Activated naive CD4-positive, alpha-beta T cell treated with anti-CD3 and anti-CD28 coated beads, Interleukin-2, amount 10 ng/mL, durations not matched to agents 7 days and 5 days (primary cell): ENCODE measurements at regions not wholly inside any gene's neighbourhood (a gene's known extent, or its start where the extent isn't known, plus 50 kb on each side); places are given as distances from the start of the nearest gene placed in this dataset.
A peak's percentile ranks its signal among the peaks of the same experiment; 100 is the strongest.

Source experiments
- CTCF ChIA-PET: fragments of 350-600 bp; sonication (Branson Sonifier 250); formaldehyde crosslinking; loops from one replicate; lab custom pipeline; 2021; ENCODE audit warnings: antibody characterized with exemption; lab: Charles Lee
- DNase-seq: peaks from one replicate; pipeline ENCODE4 v3.0.0-alpha.2; 2020
- H3K27ac Mint-ChIP-seq: one replicate; pipeline ENCODE4 v1.8.0; 2021; ENCODE audit warnings: mild to moderate bottlenecking, moderate library complexity, mixed read lengths
- H3K27me3 Mint-ChIP-seq: one replicate; pipeline ENCODE4 v1.8.0; 2021; ENCODE audit warnings: mild to moderate bottlenecking, mixed read lengths
- H3K36me3 Mint-ChIP-seq: one replicate; pipeline ENCODE4 v1.8.0; 2021; ENCODE audit warnings: mixed read lengths
- H3K4me1 Mint-ChIP-seq: one replicate; pipeline ENCODE4 v1.8.0; 2021; ENCODE audit warnings: mixed read lengths
- H3K4me3 Mint-ChIP-seq: one replicate; pipeline ENCODE4 v1.8.0; 2021; ENCODE audit warnings: mild to moderate bottlenecking, moderate library complexity, mixed read lengths
- H3K9me3 Mint-ChIP-seq: one replicate; pipeline ENCODE4 v1.8.0; 2021; ENCODE audit warnings: mixed read lengths

GRCh38 chr11:104763930-104764709, 134.1 kb downstream of the CASP12 start:
- Mint-ChIP-seq H3K27ac (no peak overlapping the region), H3K9me3 (peaks cover 15% of the 10 kb centered on the region), H3K4me1 (peaks cover 9% of the 10 kb centered on the region), H3K36me3 (peaks cover 12% of the 10 kb centered on the region), H3K4me3 (no peak overlapping the region), H3K27me3 (no peaks in the 10 kb centered on the region)
- CTCF ChIA-PET: no interaction called here
- DNase-seq: no peak

- no peak overlapping the region for H3K27ac Mint-ChIP-seq
- H3K9me3 Mint-ChIP-seq: peaks cover 20% of the 10 kb centered on the region
- H3K4me1 Mint-ChIP-seq: peaks cover 9% of the 10 kb centered on the region
- DNase-seq: no peak
- H3K27me3 Mint-ChIP-seq: no peaks in the 10 kb centered on the region
- peaks cover 12% of the 10 kb centered on the region for H3K36me3 Mint-ChIP-seq
- CTCF ChIA-PET: no interaction called here
- H3K4me3 Mint-ChIP-seq: no peak overlapping the region
Observed at GRCh38 chr11:104761511-104761910, 136.7 kb downstream of the CASP12 start.

GRCh38 chr11:104759464-104759863, 138.8 kb downstream of the CASP12 start:
- peaks cover 20% of the 10 kb centered on the region for H3K9me3 Mint-ChIP-seq
- H3K36me3 Mint-ChIP-seq: peaks cover 12% of the 10 kb centered on the region
- peaks cover 3% of the 10 kb centered on the region for H3K4me1 Mint-ChIP-seq
- H3K27me3 Mint-ChIP-seq: no peaks in the 10 kb centered on the region
- no peak overlapping the region for H3K4me3 Mint-ChIP-seq
- DNase-seq: no peak
- CTCF ChIA-PET: no interaction called here
- H3K27ac Mint-ChIP-seq: no peak overlapping the region

- H3K4me1 Mint-ChIP-seq: peaks cover 2% of the 10 kb centered on the region
- no peaks in the 10 kb centered on the region for H3K27me3 Mint-ChIP-seq
- no peak overlapping the region for H3K27ac Mint-ChIP-seq
- CTCF ChIA-PET: no interaction called here
- DNase-seq: no peak
- no peaks in the 10 kb centered on the region for H3K9me3 Mint-ChIP-seq
- peaks cover 2% of the 10 kb centered on the region for H3K36me3 Mint-ChIP-seq
- no peak overlapping the region for H3K4me3 Mint-ChIP-seq
Observed at GRCh38 chr11:104738918-104739317, 159.3 kb downstream of the CASP12 start.

GRCh38 chr11:104738208-104738607, 160.1 kb downstream of the CASP12 start:
- CTCF ChIA-PET: no interaction called here

GRCh38 chr11:104736502-104736901, 161.8 kb downstream of the CASP12 start:
- peaks cover 13% of the 10 kb centered on the region for H3K4me1 Mint-ChIP-seq
- no peak overlapping the region for H3K27ac Mint-ChIP-seq
- CTCF ChIA-PET: interaction anchor here (1.1 kb wide), 1 partner anchor 127 kb away, joined by 3 read pairs; no protein-coding TSS in a partner anchor
- H3K27me3 Mint-ChIP-seq: no peaks in the 10 kb centered on the region
- H3K36me3 Mint-ChIP-seq: peaks cover 2% of the 10 kb centered on the region
- no peak overlapping the region for H3K4me3 Mint-ChIP-seq
- DNase-seq: no peak
- no peaks in the 10 kb centered on the region for H3K9me3 Mint-ChIP-seq

More at GRCh38 chr11:104738208-104738607, 160.1 kb downstream of the CASP12 start:
- Mint-ChIP-seq H3K27me3 (no peaks in the 10 kb centered on the region), H3K4me3 (no peak overlapping the region), H3K27ac (no peak overlapping the region), H3K36me3 (peaks cover 2% of the 10 kb centered on the region), H3K9me3 (no peaks in the 10 kb centered on the region), H3K4me1 (peaks cover 2% of the 10 kb centered on the region)
- DNase-seq: no peak

- Mint-ChIP-seq H3K27me3 (no peaks in the 10 kb centered on the region), H3K36me3 (peaks cover 2% of the 10 kb centered on the region), H3K27ac (no peak overlapping the region), H3K4me1 (peaks cover 13% of the 10 kb centered on the region), H3K9me3 (no peaks in the 10 kb centered on the region), H3K4me3 (no peak overlapping the region)
- CTCF ChIA-PET: no interaction called here
- no peak for DNase-seq
Observed at GRCh38 chr11:104734998-104735397, 163.3 kb downstream of the CASP12 start.

GRCh38 chr11:104731890-104732289, 166.4 kb downstream of the CASP12 start:
- no peaks in the 10 kb centered on the region for H3K27me3 Mint-ChIP-seq
- CTCF ChIA-PET: no interaction called here
- peaks cover 1% of the 10 kb centered on the region for H3K9me3 Mint-ChIP-seq
- DNase-seq: no peak
- peaks cover 17% of the 10 kb centered on the region for H3K4me1 Mint-ChIP-seq
- H3K4me3 Mint-ChIP-seq: no peak overlapping the region
- no peak overlapping the region for H3K27ac Mint-ChIP-seq
- H3K36me3 Mint-ChIP-seq: peaks cover 1% of the 10 kb centered on the region

- peaks cover 1% of the 10 kb centered on the region for H3K36me3 Mint-ChIP-seq
- peaks cover 4% of the 10 kb centered on the region for H3K9me3 Mint-ChIP-seq
- no peak for DNase-seq
- H3K27ac Mint-ChIP-seq: no peak overlapping the region
- no peaks in the 10 kb centered on the region for H3K27me3 Mint-ChIP-seq
- CTCF ChIA-PET: no interaction called here
- peaks cover 17% of the 10 kb centered on the region for H3K4me1 Mint-ChIP-seq
- H3K4me3 Mint-ChIP-seq: no peak overlapping the region
Observed at GRCh38 chr11:104728927-104729326, 169.3 kb downstream of the CASP12 start.

GRCh38 chr11:104727768-104728167, 170.5 kb downstream of the CASP12 start:
- no peak for DNase-seq
- Mint-ChIP-seq H3K27me3 (no peaks in the 10 kb centered on the region), H3K9me3 (peaks cover 11% of the 10 kb centered on the region), H3K27ac (no peak overlapping the region), H3K4me3 (no peak overlapping the region), H3K4me1 (peaks cover 17% of the 10 kb centered on the region), H3K36me3 (peaks cover 6% of the 10 kb centered on the region)
- CTCF ChIA-PET: no interaction called here

GRCh38 chr11:104727095-104727494, 171.2 kb downstream of the CASP12 start:
- no peak for DNase-seq
- H3K9me3 Mint-ChIP-seq: peaks cover 13% of the 10 kb centered on the region
- H3K27ac Mint-ChIP-seq: no peak overlapping the region
- peaks cover 11% of the 10 kb centered on the region for H3K4me1 Mint-ChIP-seq
- H3K4me3 Mint-ChIP-seq: no peak overlapping the region
- CTCF ChIA-PET: no interaction called here
- H3K27me3 Mint-ChIP-seq: no peaks in the 10 kb centered on the region
- peaks cover 6% of the 10 kb centered on the region for H3K36me3 Mint-ChIP-seq

GRCh38 chr11:104725796-104726408, 172.4 kb downstream of the CASP12 start:
- peaks cover 6% of the 10 kb centered on the region for H3K4me1 Mint-ChIP-seq
- H3K9me3 Mint-ChIP-seq: peaks cover 16% of the 10 kb centered on the region
- H3K27me3 Mint-ChIP-seq: no peaks in the 10 kb centered on the region
- CTCF ChIA-PET: no interaction called here
- DNase-seq: no peak
- no peak overlapping the region for H3K27ac Mint-ChIP-seq
- no peak overlapping the region for H3K4me3 Mint-ChIP-seq
- H3K36me3 Mint-ChIP-seq: peaks cover 6% of the 10 kb centered on the region

GRCh38 chr11:104713401-104713800, 184.9 kb downstream of the CASP12 start:
- H3K4me1 Mint-ChIP-seq: peaks cover 14% of the 10 kb centered on the region
- no peaks in the 10 kb centered on the region for H3K27me3 Mint-ChIP-seq
- peaks cover 5% of the 10 kb centered on the region for H3K36me3 Mint-ChIP-seq
- peaks cover 11% of the 10 kb centered on the region for H3K9me3 Mint-ChIP-seq
- no peak overlapping the region for H3K27ac Mint-ChIP-seq
- CTCF ChIA-PET: no interaction called here
- no peak overlapping the region for H3K4me3 Mint-ChIP-seq
- no peak for DNase-seq

GRCh38 chr11:104705490-104706190, 192.6 kb downstream of the CASP12 start:
- CTCF ChIA-PET: interaction anchor here (1.0 kb wide), 1 partner anchor 37 kb away, joined by 3 read pairs; no protein-coding TSS in a partner anchor
- peak overlapping the region; percentile 98 for H3K27ac Mint-ChIP-seq
- peaks cover 53% of the 10 kb centered on the region for H3K4me1 Mint-ChIP-seq
- peak; percentile 84 for DNase-seq
- no peaks in the 10 kb centered on the region for H3K27me3 Mint-ChIP-seq
- peaks cover 29% of the 10 kb centered on the region for H3K36me3 Mint-ChIP-seq
- peak overlapping the region; percentile 73 for H3K4me3 Mint-ChIP-seq
- peaks cover 10% of the 10 kb centered on the region for H3K9me3 Mint-ChIP-seq
